K562 (cell line): ENCODE measurements at regions not wholly inside any gene's neighbourhood (a gene's known extent, or its start where the extent isn't known, plus 50 kb on each side); places are given as distances from the start of the nearest gene placed in this dataset.

ENCODE experiments used
- JUND ChIP-seq, 2 experiments: IDR thresholded peaks; 2 replicates in 1 of 2; 3 replicates in 1 of 2; pipeline ENCODE4 v1.6.1; 2011; ENCODE audit warnings: borderline replicate concordance in 2 of 2, low read depth in 2 of 2, low read length in 2 of 2, improper control_type of control experiment in 1 of 2, missing biosample characterization in 1 of 2, missing genetic modification characterization in 1 of 2, missing genetic modification reagents in 1 of 2
- MAZ ChIP-seq, 2 experiments: fragments of 450-650 bp in 1 of 2; sonication (generic) in 1 of 2; formaldehyde crosslinking; IDR thresholded peaks in 1 of 2; conservative IDR thresholded peaks in 1 of 2; 2 replicates each; pipeline versions ENCODE4 v1.4.0 to v1.5.0; 2020; ENCODE audit warnings: mild to moderate bottlenecking in 1 of 2, missing genetic modification reagents in 1 of 2
- MYC ChIP-seq, 2 experiments: fragments of 250-450 bp in 1 of 2; sonication (Bioruptor Pico) in 1 of 2; IDR thresholded peaks; 2 replicates each; pipeline versions ENCODE4 v1.5.1 to v1.6.1; 2012 to 2021; ENCODE audit warnings: low read depth in 2 of 2, borderline replicate concordance in 1 of 2, improper control_type of control experiment in 1 of 2, low read length in 1 of 2, mild to moderate bottlenecking in 1 of 2, moderate library complexity in 1 of 2
- POLR2AphosphoS5 ChIP-seq: IDR thresholded peaks from 2 replicates; pipeline ENCODE4 v1.6.1; 2011; ENCODE audit warnings: mild to moderate bottlenecking, low read depth, low read length, moderate library complexity; ENCODE audit not compliant: control insufficient read depth, insufficient read depth
- RBM15 ChIP-seq: fragments of 200-400 bp; formaldehyde crosslinking; IDR thresholded peaks from 2 replicates; pipeline ENCODE4 v1.6.1; 2018; ENCODE audit warnings: mild to moderate bottlenecking, low read length, moderate library complexity; ENCODE audit not compliant: insufficient read depth
- SRSF1 ChIP-seq: fragments of 200-400 bp; formaldehyde crosslinking; IDR thresholded peaks from 2 replicates; pipeline ENCODE4 v1.6.1; 2017; ENCODE audit warnings: mild to moderate bottlenecking, low read depth, low read length, moderate library complexity
- ZNF146 ChIP-seq: IDR thresholded peaks from one replicate; pipeline ENCODE4 v1.6.1; 2018; ENCODE audit warnings: missing compliant biosample characterization; ENCODE audit not compliant: unreplicated experiment
- TF ChIP-seq, protein P1 (sequence below), 2 experiments: fragments of 450-650 bp; formaldehyde crosslinking in 1 of 2; IDR thresholded peaks; 2 replicates each; pipeline versions ENCODE4 v1.4.0 to v1.6.1; 2014 to 2020; ENCODE audit warnings: mild to moderate bottlenecking in 2 of 2, borderline replicate concordance in 1 of 2, low read depth in 1 of 2
- TF ChIP-seq, protein P2 (sequence below): IDR thresholded peaks from 2 replicates; pipeline ENCODE4 v1.6.1; 2014; ENCODE audit warnings: antibody characterized with exemption
- TF ChIP-seq, protein P3 (sequence below): fragments of 250-450 bp; sonication (Bioruptor Pico); IDR thresholded peaks from 2 replicates; pipeline ENCODE4 v1.8.0; 2022; ENCODE audit warnings: moderate library complexity, mild to moderate bottlenecking, inconsistent platforms
- TF ChIP-seq, protein P4 (sequence below): conservative IDR thresholded peaks from 2 replicates; pipeline ENCODE4 v1.6.1; 2011; ENCODE audit warnings: low read depth, mild to moderate bottlenecking, low read length; ENCODE audit not compliant: control insufficient read depth

DNA sequence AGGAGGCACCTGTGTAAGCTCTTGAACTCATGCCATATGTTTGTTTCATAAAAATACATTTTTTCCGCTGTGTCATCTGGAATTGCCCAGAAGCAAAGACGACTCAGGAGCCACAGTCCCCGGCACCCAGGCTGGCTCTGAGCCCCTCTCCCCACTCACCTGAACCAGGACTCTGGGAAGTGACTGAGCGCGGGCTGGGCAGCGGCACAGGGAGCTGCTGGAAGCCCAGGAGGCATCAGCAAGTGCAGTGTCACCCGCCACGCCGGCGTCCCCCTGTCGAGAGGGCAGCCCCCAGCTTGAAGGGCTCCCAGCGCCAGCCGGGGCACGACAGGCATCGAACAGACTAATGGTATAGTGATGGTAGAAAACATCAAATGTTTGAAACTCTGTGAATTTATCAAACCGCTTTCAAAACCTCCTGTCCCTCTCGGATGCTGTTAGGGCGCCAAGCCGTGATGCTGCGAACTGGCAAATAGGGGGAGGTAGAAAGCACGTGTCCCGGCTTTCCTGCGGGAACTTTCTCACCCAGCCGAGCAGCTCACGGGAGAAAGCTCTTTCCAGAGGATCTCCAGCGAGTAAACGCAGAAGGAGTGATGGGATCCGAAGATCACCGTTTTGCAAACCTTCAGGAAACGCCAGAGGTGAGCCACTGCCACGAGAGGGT is 57.8 kb upstream of the COL18A1 start (continued):
- TF ChIP-seq JUND (IDR thresholded peaks at IDR 0.05; ENCODE audit: borderline replicate concordance, low read depth, low read length), result no peak
- no peak for TF ChIP-seq JUND (tag; IDR thresholded peaks at IDR 0.05; ENCODE audit: borderline replicate concordance, low read depth, low read length)
- no peak for TF ChIP-seq RBM15
- TF ChIP-seq POLR2AphosphoS5, result no peak
- no peak for TF ChIP-seq SRSF1
- TF ChIP-seq, protein P1, sequence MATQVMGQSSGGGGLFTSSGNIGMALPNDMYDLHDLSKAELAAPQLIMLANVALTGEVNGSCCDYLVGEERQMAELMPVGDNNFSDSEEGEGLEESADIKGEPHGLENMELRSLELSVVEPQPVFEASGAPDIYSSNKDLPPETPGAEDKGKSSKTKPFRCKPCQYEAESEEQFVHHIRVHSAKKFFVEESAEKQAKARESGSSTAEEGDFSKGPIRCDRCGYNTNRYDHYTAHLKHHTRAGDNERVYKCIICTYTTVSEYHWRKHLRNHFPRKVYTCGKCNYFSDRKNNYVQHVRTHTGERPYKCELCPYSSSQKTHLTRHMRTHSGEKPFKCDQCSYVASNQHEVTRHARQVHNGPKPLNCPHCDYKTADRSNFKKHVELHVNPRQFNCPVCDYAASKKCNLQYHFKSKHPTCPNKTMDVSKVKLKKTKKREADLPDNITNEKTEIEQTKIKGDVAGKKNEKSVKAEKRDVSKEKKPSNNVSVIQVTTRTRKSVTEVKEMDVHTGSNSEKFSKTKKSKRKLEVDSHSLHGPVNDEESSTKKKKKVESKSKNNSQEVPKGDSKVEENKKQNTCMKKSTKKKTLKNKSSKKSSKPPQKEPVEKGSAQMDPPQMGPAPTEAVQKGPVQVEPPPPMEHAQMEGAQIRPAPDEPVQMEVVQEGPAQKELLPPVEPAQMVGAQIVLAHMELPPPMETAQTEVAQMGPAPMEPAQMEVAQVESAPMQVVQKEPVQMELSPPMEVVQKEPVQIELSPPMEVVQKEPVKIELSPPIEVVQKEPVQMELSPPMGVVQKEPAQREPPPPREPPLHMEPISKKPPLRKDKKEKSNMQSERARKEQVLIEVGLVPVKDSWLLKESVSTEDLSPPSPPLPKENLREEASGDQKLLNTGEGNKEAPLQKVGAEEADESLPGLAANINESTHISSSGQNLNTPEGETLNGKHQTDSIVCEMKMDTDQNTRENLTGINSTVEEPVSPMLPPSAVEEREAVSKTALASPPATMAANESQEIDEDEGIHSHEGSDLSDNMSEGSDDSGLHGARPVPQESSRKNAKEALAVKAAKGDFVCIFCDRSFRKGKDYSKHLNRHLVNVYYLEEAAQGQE (IDR thresholded peaks at IDR 0.05; ENCODE audit: borderline replicate concordance), result no peak
- TF ChIP-seq, protein P1 (CRISPR knock-in tag; IDR thresholded peaks at IDR 0.05; ENCODE audit: low read depth), result no peak
- TF ChIP-seq, protein P2, sequence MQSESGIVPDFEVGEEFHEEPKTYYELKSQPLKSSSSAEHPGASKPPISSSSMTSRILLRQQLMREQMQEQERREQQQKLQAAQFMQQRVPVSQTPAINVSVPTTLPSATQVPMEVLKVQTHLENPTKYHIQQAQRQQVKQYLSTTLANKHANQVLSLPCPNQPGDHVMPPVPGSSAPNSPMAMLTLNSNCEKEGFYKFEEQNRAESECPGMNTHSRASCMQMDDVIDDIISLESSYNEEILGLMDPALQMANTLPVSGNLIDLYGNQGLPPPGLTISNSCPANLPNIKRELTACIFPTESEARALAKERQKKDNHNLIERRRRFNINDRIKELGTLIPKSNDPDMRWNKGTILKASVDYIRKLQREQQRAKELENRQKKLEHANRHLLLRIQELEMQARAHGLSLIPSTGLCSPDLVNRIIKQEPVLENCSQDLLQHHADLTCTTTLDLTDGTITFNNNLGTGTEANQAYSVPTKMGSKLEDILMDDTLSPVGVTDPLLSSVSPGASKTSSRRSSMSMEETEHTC, result no peak
- no peak for TF ChIP-seq MAZ (CRISPR knock-in tag; conservative IDR thresholded peaks at IDR 0.05 in 1 of 2, IDR thresholded peaks at IDR 0.05 in 1 of 2)
- no peak for TF ChIP-seq ZNF146 (CRISPR knock-in tag)
- TF ChIP-seq, protein P3, sequence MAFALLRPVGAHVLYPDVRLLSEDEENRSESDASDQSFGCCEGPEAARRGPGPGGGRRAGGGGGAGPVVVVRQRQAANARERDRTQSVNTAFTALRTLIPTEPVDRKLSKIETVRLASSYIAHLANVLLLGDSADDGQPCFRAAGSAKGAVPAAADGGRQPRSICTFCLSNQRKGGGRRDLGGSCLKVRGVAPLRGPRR, result no peak
- TF ChIP-seq, protein P4, sequence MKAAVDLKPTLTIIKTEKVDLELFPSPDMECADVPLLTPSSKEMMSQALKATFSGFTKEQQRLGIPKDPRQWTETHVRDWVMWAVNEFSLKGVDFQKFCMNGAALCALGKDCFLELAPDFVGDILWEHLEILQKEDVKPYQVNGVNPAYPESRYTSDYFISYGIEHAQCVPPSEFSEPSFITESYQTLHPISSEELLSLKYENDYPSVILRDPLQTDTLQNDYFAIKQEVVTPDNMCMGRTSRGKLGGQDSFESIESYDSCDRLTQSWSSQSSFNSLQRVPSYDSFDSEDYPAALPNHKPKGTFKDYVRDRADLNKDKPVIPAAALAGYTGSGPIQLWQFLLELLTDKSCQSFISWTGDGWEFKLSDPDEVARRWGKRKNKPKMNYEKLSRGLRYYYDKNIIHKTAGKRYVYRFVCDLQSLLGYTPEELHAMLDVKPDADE, result no peak
- no peak for TF ChIP-seq MYC (IDR thresholded peaks at IDR 0.05; ENCODE audit: low read depth, low read length)
- TF ChIP-seq MYC (CRISPR knock-in tag; IDR thresholded peaks at IDR 0.05; ENCODE audit: borderline replicate concordance, low read depth), result no peak
